ENCODE measurements at regions not wholly inside any gene's neighbourhood (a gene's known extent, or its start where the extent isn't known, plus 50 kb on each side); places are given as distances from the start of the nearest gene placed in this dataset.
"Not testable (repeated sequence)": the region's sequence is repeated elsewhere in the genome, so short reads cannot be mapped to it uniquely, and the experiment has no call there.

DNA sequence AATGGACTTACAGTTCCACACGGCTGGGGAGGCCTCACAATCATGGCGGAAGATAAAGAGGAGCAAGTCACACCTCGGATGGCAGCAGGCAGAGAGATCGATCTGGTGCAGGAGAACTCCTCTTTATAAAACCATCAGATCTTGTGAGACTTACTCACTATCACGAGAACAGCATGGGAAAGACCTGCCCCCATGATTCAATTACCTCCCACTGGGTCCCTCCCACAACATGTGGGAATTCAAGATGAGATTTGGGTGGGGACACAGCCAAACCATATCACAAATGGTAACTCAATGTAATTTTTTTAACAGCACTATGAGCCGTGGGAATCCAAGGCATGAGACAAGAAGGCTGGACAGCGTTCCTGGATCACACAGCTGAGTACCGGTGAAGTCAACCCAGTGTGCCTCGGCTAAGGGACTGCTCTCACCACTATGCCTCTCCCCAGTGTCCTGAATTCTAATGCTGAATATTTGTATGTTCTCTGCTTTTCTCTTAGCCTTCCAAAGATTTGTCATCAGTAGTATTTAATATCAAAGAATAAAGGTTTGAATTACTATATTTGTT lies 84.3 kb downstream of the IRS2 start:
- not testable (repeated sequence) for DNase-seq

DNA sequence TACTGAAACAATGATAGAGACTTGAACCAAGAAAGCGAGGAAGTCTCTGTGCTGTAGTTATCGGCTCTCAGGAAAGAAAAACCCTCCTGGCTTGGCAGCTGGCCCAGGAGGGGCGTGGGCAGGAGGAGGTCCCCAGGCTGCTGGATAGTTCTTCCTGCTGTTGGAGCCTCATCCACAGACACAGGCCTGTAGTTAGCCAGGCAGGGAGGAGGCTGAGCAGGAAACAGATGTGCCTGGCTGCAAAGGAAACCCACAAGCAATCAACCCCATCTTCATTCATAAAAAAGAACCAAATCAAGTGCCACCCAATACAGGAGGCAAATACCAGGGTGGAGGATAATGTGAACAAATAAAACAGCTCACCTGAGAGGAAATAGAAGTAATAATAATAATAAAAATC lies 86.2 kb downstream of the IRS2 start:
- no peak for DNase-seq

DNA sequence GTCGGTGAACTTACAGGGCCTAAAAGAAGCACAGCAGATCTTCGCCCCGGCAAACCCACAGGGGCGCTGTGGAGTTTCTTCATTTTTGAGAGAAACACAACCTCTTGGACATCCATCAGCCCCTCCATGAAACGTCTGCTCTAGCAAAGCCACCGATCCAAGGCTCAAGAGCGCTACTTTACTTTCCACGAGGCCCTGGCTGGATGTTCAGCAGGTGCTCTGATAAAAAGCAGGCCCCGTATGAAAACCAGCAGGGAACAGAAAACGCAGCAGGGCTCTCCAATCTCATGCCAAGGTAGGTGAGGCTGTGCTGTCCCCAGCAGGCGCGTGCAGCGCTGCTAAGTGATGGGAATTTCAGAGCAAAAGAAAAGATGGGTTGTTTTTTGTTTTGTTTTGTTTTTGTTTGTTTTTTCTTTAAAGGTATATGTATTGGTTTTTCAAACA lies 86.7 kb downstream of the IRS2 start:
- no peak for DNase-seq

DNA sequence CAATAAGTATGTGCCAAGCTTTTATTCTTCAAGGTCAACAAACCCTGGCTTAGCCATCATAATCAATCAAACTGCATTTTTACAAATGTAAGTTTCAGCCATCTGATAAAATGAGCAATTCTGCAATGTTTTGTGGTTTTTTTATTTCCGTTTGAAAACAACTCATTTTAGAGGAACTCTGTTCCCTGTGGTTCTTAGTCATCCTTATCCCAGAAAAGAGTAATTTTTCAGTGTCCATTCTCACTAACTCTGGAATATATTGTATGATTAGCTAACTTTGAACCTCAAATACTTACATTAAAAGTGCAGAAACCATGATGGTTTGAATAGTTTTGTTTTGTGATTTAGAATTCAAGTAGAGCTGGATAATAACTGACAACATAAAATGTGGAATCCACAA lies 87.6 kb downstream of the IRS2 start:
- no peak for DNase-seq

DNA sequence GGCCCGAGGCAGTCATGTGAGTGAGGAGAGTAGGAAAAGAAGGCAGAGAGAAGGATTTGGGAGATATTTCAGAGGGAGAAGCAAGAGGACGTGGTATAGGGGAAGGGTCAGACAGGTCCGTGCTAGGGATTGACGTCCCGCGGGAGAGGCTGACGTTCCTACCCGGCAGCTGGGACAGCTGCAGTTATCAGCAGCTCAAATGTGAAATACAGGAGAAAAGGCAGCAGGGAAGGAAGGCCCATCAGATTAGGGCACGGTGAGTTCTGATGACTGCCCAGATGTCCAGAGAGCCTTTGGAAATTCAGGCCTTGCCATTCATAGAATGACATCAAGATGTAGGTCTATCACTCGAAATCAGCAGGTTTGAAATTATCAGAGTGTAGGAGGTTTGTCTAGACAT lies 88.4 kb downstream of the IRS2 start:
- no peak for DNase-seq

DNA sequence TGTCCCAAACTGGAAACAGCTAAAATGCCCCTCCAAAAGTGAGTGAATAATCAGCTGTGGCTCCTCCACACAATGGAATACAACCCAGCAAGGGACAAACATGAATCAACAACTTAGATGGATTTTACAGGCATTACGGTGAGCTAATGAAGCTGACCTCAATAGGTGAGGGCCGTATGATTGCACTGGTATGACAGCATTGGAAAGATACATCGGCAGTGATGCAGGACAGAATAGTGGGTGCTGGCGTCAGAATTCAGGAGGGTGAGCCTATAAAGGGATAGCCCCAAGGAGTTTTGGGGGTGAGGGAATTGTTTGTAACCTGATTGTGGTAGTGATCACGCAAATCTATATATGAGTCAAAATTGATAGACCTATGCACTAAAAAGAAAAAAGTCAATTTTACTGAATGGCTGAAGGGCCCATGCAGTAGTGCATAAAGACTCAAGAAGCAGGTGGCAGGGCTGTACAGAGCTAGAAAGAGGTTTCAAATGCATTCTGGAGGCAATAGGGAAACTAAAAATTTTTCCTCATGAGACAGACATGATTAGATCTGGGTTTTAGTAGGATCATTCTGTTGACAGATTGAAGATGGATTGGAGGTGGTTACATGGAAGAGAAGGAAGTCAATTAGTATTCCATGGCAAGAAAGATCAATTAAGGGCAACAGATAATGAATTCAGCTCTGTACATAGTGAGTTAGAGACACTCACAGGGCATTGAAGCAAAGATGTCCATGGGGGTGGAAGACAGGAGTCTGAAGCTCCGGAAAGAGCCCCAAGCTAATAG lies 90.8 kb downstream of the IRS2 start:
- DNase-seq, result no peak

DNA sequence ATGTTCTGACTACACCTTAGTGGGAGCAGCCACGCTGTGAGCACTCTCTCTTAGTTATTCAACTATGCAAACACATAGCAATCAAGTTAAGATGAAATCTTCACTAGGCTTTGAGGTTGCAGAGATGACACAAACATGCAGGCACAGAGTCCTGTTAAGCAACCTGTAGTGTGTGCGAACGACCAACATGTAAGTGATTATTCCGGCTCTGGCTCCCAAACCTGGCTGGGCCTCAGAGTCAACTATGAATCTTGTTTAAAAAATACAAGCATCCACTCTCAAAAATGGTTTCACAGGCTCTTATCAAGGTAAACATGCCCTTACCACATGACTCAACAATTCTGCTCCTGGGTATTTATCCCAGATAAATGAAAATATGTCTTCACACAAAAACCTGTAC lies 91.4 kb downstream of the IRS2 start:
- no peak for DNase-seq

DNA sequence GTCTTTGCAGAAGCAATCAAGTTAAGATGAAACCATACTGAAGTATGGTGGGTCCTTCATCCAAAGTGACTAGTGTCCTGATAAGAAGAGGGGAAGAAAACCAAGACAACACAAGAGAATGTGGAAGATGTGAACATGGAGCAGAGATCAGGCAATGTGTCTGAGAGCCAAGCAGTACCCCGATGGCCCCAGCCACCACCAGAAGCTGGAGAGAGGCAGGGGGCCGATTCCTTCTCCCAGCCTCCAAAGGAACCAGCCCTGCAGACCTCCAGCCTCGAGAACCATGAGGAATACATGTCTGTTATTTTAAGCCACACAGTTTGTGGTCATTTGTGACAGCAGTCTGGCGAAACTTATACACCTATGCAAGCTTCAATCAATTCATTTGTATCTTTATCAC lies 93.2 kb downstream of the IRS2 start:
- DNase-seq, result no peak

DNA sequence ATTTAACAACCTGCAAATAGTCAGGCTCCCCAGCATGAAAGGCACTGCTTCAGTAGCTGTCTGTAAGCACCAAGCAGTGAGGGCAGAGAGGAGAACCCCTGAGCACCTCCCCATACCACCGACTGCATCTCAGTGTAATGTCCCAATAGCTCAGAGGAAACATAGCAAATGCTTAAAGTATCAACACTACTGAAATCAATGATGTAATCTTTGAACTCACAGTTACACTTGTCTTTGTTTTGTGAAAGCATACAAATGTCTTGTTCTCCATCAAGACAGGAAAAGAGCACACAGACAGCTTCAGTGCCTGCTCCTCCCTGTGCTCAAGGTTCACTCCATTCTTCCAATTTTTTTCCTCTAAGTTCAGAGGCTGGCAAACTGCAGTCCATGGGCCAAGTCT lies 94.7 kb downstream of the IRS2 start:
- no peak for DNase-seq

DNA sequence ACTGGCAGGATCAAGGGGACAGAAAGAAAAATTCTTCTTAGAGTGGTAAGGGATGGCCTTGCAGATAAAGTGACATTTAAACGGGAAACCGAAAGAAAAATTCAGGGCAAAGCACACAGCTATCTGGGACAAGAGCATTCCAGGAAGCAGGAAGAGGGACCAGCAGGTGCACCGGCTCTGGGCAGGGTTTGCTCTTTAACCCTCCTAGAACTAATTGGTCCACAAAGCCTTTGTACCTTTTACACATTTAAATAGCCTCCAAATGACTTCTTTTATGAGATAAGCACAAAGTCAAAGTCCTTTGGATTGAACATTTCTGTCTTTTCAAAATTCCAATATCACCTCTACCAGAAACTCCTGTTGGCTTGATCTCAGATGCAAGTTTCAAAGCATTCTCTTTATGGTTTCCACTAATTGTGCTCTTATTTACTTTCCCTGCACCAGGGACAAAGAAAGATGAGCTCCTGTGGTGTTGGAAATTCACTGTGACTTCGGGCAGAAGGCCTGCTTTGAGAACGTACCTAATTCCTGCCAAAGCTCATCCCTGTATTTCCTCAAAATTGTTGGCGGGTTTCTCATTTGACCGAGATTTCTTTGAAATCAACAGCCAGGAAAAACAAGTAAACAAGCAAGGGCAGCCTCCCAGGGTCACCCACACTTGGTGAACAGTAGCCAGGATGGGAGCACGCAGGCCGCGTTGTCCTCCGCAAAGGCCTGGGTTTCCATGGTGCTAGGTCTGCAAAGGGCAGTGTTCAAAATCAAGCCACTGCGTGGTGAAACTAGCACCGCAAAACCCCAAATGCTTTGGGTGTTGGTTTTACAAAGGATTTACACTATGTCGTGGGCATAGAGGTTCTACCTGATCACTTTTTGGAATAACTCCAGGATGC lies 98.6 kb downstream of the IRS2 start:
- no peak for DNase-seq

DNA sequence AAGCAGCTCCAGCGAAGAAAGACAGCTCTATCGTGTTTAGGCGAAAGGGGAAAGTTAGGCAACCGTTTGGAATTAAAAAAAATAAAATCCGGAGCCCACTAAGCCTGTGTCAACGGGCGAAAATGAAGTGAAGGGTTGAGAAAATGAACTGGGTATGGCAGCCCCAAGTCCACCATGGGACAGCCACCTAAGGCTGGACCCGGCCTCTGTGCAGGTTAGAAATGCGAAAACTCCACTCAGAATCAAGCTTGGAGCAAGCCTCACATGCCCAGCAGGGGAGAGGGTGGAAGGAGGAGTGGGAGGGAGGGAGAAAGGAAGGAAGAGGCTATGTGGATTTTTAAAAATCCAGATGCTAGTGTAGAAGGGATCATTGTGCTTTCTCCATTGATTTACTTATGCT lies 101.2 kb downstream of the IRS2 start:
- no peak for DNase-seq

DNA sequence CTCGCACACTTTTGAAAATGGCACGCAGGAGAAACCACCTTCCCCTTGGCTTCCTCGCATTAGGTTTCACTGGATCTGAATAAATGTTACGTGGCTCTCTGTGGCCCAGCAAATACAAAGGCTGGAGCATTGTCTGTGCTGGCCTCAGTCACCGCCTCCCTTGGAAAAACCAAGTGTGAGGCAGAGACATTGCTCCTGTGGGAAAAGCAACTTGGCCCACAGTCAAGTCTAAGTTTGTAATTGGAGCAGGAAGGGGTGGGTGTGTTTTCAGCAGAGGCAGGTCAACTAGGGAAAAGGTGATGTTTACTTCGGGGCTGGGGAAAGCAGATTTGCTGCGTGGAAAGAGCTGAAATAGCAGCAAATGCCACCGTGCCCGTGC lies 101.6 kb downstream of the IRS2 start:
- DNase-seq, result no peak

DNA sequence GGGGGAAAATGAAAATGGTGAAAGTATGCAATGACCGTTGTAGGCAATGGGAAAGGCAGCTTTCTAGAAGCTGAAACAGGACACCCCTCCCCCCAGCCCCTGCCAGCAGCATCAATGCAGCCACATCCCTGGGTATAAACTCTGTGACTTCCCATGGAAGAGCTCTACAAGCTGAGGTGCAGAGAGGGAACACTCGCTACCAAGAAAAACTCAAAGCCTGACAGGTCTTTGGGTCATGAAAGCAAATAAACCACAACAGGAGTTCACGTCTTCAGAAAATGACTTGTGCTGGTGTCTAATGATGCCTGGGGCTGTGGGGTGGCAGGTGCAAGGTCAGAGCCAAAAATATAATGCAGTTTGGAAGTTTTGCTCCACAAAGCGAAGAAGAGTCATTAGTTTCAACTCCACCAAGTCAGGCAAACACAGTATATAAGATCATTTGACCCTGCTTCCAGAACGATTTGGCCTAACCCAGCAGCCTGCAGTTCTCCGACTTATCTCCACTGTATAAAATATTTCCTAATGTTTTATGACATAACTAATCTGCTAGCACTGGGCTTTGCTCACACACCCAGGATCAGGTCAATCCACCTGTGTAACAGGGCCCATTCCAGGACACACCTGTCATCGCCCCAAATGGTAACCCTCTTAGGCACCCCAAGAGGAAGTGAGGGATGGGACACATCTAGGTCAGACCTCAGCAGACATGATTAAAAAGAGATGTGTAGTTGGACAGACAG lies 102.1 kb downstream of the IRS2 start:
- no peak for DNase-seq

DNA sequence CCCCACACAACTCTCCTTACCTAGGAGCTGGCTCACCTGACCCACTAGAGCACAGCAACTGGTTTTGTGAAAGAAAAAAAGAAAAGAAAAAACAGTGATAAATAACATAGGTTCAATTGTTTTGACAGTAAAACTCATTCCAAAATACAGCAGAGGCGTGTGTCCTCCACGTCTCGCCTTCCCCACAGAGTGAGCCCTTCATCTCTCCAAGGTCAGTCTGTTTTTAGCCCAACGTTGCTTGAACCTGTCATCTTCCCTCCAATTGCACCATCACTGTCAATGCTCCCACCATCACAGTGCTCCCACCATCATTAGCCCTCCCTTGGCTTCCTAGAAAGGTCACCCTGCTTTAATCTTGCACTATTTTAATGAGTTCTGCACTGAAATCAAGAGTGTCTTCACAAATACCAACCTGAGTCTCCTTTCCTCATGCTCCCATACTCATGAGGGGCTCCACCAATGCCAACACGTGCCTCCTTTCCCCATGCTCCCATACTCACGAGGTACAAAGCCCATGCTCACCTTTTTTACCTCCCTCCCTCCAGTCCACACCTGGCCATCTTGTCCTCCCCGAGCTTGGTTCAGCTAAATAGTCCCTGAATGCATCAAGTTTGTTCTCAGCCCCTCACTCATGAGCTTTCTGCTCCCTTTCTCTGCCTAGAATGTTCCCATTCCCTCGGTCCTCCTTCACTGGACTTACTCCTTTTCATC lies 103.7 kb downstream of the IRS2 start:
- no peak for DNase-seq

DNA sequence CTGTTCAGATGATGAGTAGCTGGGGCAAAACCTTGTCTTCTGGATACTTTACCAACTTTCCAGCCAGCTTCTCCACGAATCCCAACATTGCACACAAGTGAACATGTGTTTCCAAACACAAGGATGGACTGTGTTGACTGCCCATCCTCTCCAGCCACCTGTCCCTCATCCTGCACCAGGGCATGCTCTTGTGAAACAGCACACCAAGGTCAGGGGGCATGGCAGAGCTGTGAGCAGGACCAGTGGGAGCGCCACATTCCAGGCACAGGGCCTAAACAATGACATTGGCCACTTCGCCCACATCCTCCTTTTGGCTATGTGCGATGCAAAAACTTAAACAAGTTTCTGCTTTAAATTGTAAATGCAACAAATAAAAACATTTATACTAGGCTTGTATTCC lies 105.5 kb downstream of the IRS2 start:
- no peak for DNase-seq

DNA sequence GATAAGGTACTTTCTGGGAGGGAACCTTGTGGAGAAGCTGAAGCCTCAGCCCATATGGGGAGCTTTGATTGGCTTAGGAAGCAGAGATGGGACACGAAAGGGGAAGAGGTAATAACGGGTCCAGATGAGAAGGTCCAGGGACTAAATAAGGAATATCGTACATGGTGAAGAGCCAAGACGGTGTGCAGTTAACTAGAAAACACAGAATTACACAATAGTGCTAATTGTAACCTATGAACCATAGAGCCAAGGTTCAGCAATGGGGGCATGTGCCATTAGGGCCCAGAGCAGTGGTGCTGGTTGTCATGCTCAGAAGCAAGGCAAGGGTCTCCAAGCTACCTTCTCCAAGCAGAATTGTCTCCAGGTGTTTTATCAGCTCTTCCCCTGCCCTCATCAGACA lies 106.1 kb downstream of the IRS2 start:
- no peak for DNase-seq

DNA sequence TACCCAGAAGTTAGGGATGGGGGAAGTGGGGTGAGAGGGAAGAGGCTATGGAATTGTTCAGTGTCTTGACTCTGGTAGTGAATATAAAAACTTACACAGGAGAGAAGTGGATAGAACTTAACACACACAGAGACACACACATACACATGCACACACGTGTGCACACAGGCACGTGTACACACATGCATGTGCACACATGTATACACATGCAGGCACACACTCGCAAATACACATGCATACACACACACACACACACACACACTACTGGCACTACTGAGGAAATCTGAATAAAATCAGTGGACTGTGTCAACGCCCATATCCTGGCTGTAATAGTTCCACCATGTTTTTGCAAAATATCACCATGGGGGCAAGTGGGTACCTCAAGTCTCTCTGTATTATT lies 107.9 kb downstream of the IRS2 start:
- no peak for DNase-seq

DNA sequence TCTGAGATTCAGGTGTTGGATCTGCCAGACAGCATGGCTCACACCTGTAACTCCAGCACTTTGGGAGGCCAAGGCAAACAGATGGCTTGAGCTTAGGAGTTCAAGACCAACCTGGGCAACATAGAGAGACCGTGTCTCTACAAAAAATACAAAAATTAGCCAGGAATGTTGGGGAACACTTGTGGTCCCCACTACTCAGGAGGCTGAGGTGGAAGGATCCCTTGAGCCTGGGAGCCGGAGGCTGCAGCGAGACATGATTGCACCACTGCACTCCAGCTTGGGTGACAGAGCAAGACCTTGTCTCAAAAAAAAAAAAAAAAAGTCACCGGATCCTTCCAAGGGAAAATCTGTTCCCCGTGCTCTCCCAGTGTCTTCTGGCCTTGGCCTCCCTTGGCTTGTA lies 109.2 kb downstream of the IRS2 start:
- DNase-seq, result no peak

DNA sequence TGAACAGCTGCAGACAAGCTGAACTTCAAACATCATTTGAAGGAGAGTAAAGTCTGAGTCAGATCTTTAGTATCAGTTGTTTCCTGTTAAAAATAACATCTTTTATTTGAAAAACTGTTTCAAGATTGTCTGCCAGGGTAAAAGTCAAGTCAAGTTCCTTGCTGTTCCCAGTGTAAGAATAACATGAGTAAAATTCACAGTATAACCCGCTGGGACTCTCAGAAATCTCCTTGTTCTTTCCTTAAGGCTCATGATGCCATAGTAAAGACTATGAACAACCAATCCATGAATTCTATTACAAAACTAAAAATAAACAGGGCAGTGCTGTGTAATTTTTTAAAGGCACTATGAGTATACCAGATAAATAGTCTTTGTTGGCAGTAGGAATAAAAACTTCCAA lies 112.9 kb downstream of the IRS2 start:
- no peak for DNase-seq

DNA sequence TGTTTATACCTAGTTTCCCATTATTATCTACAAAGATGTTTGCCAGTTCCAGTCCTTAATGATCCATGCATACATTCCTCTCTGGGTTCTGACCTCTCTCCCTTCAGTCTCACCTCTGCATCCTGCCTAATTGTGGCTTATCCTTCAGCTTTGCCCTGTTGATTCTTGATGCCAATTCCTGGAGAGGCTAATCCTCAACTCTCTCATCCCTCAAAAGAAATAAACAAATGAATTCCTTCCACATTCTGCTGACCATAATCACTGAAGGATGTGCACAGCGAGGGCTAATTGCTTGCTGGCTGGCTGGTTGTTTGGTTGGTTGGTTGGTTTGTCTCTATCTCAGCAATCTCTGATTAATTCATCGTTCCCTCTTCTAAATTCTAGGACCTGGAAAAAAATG lies 113.8 kb downstream of the IRS2 start:
- no peak for DNase-seq

DNA sequence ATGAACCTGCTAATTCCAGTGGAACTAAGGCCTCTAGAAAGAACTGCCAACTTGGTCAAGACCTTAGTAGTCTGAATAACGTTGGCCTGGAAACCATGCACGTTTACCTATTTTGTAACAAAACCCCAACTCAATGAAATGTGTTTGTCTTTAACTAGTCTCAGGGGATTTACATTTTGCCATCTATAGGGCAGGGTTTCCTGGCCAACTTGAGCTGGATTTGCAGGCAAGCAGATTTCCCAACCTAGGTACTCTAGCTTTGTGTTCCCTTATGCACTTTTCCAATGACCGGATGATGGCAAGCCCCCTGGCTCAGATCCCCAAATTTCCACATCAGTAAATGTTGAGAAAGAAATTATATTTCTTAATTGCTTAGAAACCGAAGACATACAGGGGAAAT lies 114.5 kb downstream of the IRS2 start:
- DNase-seq, result no peak

DNA sequence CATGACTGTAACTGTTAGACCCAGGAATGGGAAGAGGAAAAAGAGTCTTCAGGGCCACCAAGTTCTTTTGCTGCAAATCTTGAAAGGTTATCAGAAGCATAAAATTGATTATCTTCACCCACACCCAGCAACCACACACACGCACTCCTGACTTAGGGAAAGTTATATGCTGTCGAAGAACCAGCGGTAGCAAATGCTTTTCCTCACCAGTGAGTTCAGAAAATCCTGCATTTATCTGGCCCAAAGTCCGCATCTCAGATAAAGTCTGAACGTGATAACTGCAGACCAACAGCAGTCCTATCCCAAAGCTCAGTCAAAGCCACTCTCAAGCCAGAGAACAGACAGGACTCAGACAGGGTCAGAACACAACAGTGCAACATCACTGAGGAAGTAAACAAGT lies 115.6 kb downstream of the IRS2 start:
- no peak for DNase-seq

DNA sequence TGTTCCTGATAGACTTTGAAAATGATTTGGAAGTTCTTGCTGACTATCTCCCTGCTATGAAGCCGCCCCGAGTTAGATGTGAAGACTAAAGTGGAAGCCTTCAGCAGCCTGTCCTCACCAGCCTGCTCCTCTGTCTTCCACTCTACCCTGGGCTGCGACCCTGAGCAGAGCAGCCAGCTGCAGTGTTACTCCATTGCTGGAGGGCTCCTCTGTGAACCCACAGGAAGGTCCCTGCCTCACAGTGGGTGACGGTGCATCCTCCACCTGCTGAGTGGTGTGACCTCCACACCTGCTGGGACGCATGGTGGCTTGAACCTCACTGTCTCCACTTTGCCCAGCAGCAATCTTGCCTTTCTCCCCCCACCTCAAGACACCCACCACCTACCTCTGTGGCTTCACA lies 116.4 kb downstream of the IRS2 start:
- no peak for DNase-seq

Measured in T-helper 1 cell (primary cell).